ENCODE measurements at regions not wholly inside any gene's neighbourhood (a gene's known extent, or its start where the extent isn't known, plus 50 kb on each side); places are given as distances from the start of the nearest gene placed in this dataset.
"Not testable (repeated sequence)": the region's sequence is repeated elsewhere in the genome, so short reads cannot be mapped to it uniquely, and the experiment has no call there.

- H3F3A ChIP-seq (ENCODE audit: insufficient read depth, low read length, poor library complexity, severe bottlenecking); H2AFZ ChIP-seq (ENCODE audit: low read depth, low read length); H3K79me2 ChIP-seq (replicated peaks; ENCODE audit: insufficient read depth, low read length); H3K9me3 ChIP-seq (ENCODE audit: low read length); H3K36me3 ChIP-seq (ENCODE audit: insufficient read depth, low read length); H3K4me2 ChIP-seq (ENCODE audit: low read length); H3K9ac ChIP-seq (ENCODE audit: low read length); H3K4me3 ChIP-seq (ENCODE audit: low read length); H3K27me3 ChIP-seq (ENCODE audit: insufficient read depth, low read depth, low read length); H3K9me2 ChIP-seq (ENCODE audit: insufficient read depth, low read length); H3K27ac ChIP-seq (ENCODE audit: low read length); H4K20me1 ChIP-seq (ENCODE audit: insufficient read depth): not testable (repeated sequence)
- TF ChIP-seq SMC3 (conservative IDR thresholded peaks at IDR 0.05; ENCODE audit: poor library complexity) (peak; percentile 48), RAD21 (conservative IDR thresholded peaks at IDR 0.05) (peak; percentile 44), CTCF (IDR thresholded peaks at IDR 0.05; ENCODE audit: poor library complexity, severe bottlenecking) (peak; percentile 61)
Observed at GRCh38 chr7:6938284-6938683, 112.2 kb upstream of the CCZ1B start.

- H2AFZ ChIP-seq (ENCODE audit: low read depth, low read length); H3K9me2 ChIP-seq (ENCODE audit: insufficient read depth, low read length); H3K4me3 ChIP-seq (ENCODE audit: low read length); H3K79me2 ChIP-seq (replicated peaks; ENCODE audit: insufficient read depth, low read length); H3K9ac ChIP-seq (ENCODE audit: low read length); H3K4me2 ChIP-seq (ENCODE audit: low read length); H3K27me3 ChIP-seq (ENCODE audit: insufficient read depth, low read depth, low read length); H3K27ac ChIP-seq (ENCODE audit: low read length); H3K9me3 ChIP-seq (ENCODE audit: low read length); H3K36me3 ChIP-seq (ENCODE audit: insufficient read depth, low read length); H4K20me1 ChIP-seq (ENCODE audit: insufficient read depth); H3F3A ChIP-seq (ENCODE audit: insufficient read depth, low read length, poor library complexity, severe bottlenecking): not testable (repeated sequence)
Observed at GRCh38 chr7:6939126-6939525, 113.1 kb upstream of the CCZ1B start.

- H3K27me3 ChIP-seq (ENCODE audit: insufficient read depth, low read depth, low read length); H3K9me3 ChIP-seq (ENCODE audit: low read length); H3K9ac ChIP-seq (ENCODE audit: low read length); H3K4me2 ChIP-seq (ENCODE audit: low read length); H3K27ac ChIP-seq (ENCODE audit: low read length); H3K9me2 ChIP-seq (ENCODE audit: insufficient read depth, low read length); H2AFZ ChIP-seq (ENCODE audit: low read depth, low read length); H3K36me3 ChIP-seq (ENCODE audit: insufficient read depth, low read length); H3K4me3 ChIP-seq (ENCODE audit: low read length); H3K79me2 ChIP-seq (replicated peaks; ENCODE audit: insufficient read depth, low read length); H4K20me1 ChIP-seq (ENCODE audit: insufficient read depth); H3F3A ChIP-seq (ENCODE audit: insufficient read depth, low read length, poor library complexity, severe bottlenecking): not testable (repeated sequence)
Observed at GRCh38 chr7:6939896-6940295, 113.8 kb upstream of the CCZ1B start.

- not testable (repeated sequence) for H3K4me3 ChIP-seq (ENCODE audit: low read length); H3K27ac ChIP-seq (ENCODE audit: low read length); H4K20me1 ChIP-seq (ENCODE audit: insufficient read depth); H2AFZ ChIP-seq (ENCODE audit: low read depth, low read length); H3K79me2 ChIP-seq (replicated peaks; ENCODE audit: insufficient read depth, low read length); H3K4me2 ChIP-seq (ENCODE audit: low read length); H3K9me3 ChIP-seq (ENCODE audit: low read length); H3K27me3 ChIP-seq (ENCODE audit: insufficient read depth, low read depth, low read length); H3K36me3 ChIP-seq (ENCODE audit: insufficient read depth, low read length); H3K9me2 ChIP-seq (ENCODE audit: insufficient read depth, low read length); H3K9ac ChIP-seq (ENCODE audit: low read length); H3F3A ChIP-seq (ENCODE audit: insufficient read depth, low read length, poor library complexity, severe bottlenecking)
Observed at GRCh38 chr7:6946873-6947272, 120.8 kb upstream of the CCZ1B start.

- H3K9ac ChIP-seq (ENCODE audit: low read length); H3K4me2 ChIP-seq (ENCODE audit: low read length); H3F3A ChIP-seq (ENCODE audit: insufficient read depth, low read length, poor library complexity, severe bottlenecking); H3K9me3 ChIP-seq (ENCODE audit: low read length); H4K20me1 ChIP-seq (ENCODE audit: insufficient read depth); H3K27me3 ChIP-seq (ENCODE audit: insufficient read depth, low read depth, low read length); H3K27ac ChIP-seq (ENCODE audit: low read length); H3K79me2 ChIP-seq (replicated peaks; ENCODE audit: insufficient read depth, low read length); H3K4me3 ChIP-seq (ENCODE audit: low read length); H3K9me2 ChIP-seq (ENCODE audit: insufficient read depth, low read length); H3K36me3 ChIP-seq (ENCODE audit: insufficient read depth, low read length); H2AFZ ChIP-seq (ENCODE audit: low read depth, low read length): not testable (repeated sequence)
Observed at GRCh38 chr7:6950231-6950630, 124.2 kb upstream of the CCZ1B start.

- not testable (repeated sequence) for H3K36me3 ChIP-seq (ENCODE audit: insufficient read depth, low read length); H3K27me3 ChIP-seq (ENCODE audit: insufficient read depth, low read depth, low read length); H3K9me3 ChIP-seq (ENCODE audit: low read length); H3K9ac ChIP-seq (ENCODE audit: low read length); H3K27ac ChIP-seq (ENCODE audit: low read length); H3K79me2 ChIP-seq (replicated peaks; ENCODE audit: insufficient read depth, low read length); H3K4me3 ChIP-seq (ENCODE audit: low read length); H3F3A ChIP-seq (ENCODE audit: insufficient read depth, low read length, poor library complexity, severe bottlenecking); H3K4me2 ChIP-seq (ENCODE audit: low read length); H2AFZ ChIP-seq (ENCODE audit: low read depth, low read length); H3K9me2 ChIP-seq (ENCODE audit: insufficient read depth, low read length); H4K20me1 ChIP-seq (ENCODE audit: insufficient read depth)
Observed at GRCh38 chr7:6951553-6951952, 125.5 kb upstream of the CCZ1B start.
